ENCODE measurements at regions not wholly inside any gene's neighbourhood (a gene's known extent, or its start where the extent isn't known, plus 50 kb on each side); places are given as distances from the start of the nearest gene placed in this dataset.

- BruUV-seq (replicated peaks) = no TSS peak
- CTCF ChIA-PET = interaction anchor here (1.5 kb wide), 1 partner anchor 12 kb away, joined by 4 read pairs; no protein-coding TSS in a partner anchor
- dilution Hi-C loops (cut with MboI; ENCODE audit: extremely low pct_ligation_motif_present, low sequenced_read_pairs) (no loop called here), intact Hi-C loops (cut with micrococcal nuclease) (no loop called here)
- no peak overlapping the region for H2AFZ ChIP-seq (ENCODE audit: low read depth, low read length)
- H3K9ac ChIP-seq (replicated peaks; ENCODE audit: extremely low read depth, insufficient read depth, low read length) = no peak overlapping the region
- POLR2A ChIA-PET = interaction anchor here (0.5 kb wide), 1 partner anchor 48 kb away, joined by 3 read pairs; no protein-coding TSS in a partner anchor
- no peaks in the 10 kb centered on the region for H3K79me2 ChIP-seq (ENCODE audit: control insufficient read depth, insufficient read depth, low read length)
- H3K36me3 ChIP-seq (ENCODE audit: control insufficient read depth in 2 of 2, extremely low read depth in 1 of 2, insufficient read depth in 2 of 2, low read length in 2 of 2) = no peaks in the 10 kb centered on the region
- H3K9me3 ChIP-seq (replicated peaks; ENCODE audit: control insufficient read depth, insufficient read depth, low read length) = no peaks in the 10 kb centered on the region
- no peaks in the 10 kb centered on the region for H3K27me3 ChIP-seq (ENCODE audit: control insufficient read depth in 2 of 2, insufficient read depth in 2 of 2, low read length in 2 of 2)
- FAIRE-seq (no peak), DNase-seq (ENCODE audit: low read depth, low spot score) (no peak)
- H3K4me2 ChIP-seq (ENCODE audit: insufficient read depth, low read length) = no peak overlapping the region
- H3K27ac ChIP-seq (ENCODE audit: insufficient read depth, low read depth, low read length) = no peak overlapping the region
- no peak overlapping the region for H3K4me3 ChIP-seq (replicated peaks in 1 of 3; ENCODE audit: insufficient read depth in 1 of 3, low read depth in 1 of 3, low read length in 3 of 3)
- no peaks in the 10 kb centered on the region for H4K20me1 ChIP-seq (replicated peaks; ENCODE audit: control insufficient read depth, extremely low read depth, insufficient read depth, low read length)
- TF ChIP-seq POLR2AphosphoS5 (IDR thresholded peaks at IDR 0.05; ENCODE audit: insufficient read depth, low read depth, low read length) = no peak
- no peak for TF ChIP-seq JUN (IDR thresholded peaks at IDR 0.05; ENCODE audit: borderline replicate concordance, insufficient read depth, insufficient read length, low read depth)
- TF ChIP-seq POLR2A (IDR thresholded peaks at IDR 0.05; ENCODE audit: low read depth, low read length) = no peak
- TF ChIP-seq CTCF (IDR thresholded peaks at IDR 0.05; ENCODE audit: extremely low read depth in 1 of 2, insufficient read depth in 1 of 2, low read depth in 1 of 2, low read length in 2 of 2) = no peak
- no peak for TF ChIP-seq EZH2 (IDR thresholded peaks at IDR 0.05; ENCODE audit: borderline replicate concordance, low read depth, low read length, severe bottlenecking)
- TF ChIP-seq GATA2 (IDR thresholded peaks at IDR 0.05; ENCODE audit: insufficient read depth, insufficient read length, low read depth, low read length) = no peak
- no peak for TF ChIP-seq MAX (IDR thresholded peaks at IDR 0.05; ENCODE audit: insufficient read depth, insufficient read length)
- TF ChIP-seq MYC (IDR thresholded peaks at IDR 0.05; ENCODE audit: low read depth, low read length) = no peak
- TF ChIP-seq FOS (IDR thresholded peaks at IDR 0.05; ENCODE audit: borderline replicate concordance, insufficient read depth, low read length) = no peak
- no peaks in the 10 kb centered on the region for H3K9me1 ChIP-seq (replicated peaks; ENCODE audit: control insufficient read depth, extremely low read depth, insufficient read depth, low read length)
- no peaks in the 10 kb centered on the region for H3K4me1 ChIP-seq (ENCODE audit: control insufficient read depth, extremely low read depth, insufficient read depth, low read length)
Measured at GRCh38 chr5:88937406-88937805, 54.4 kb upstream of the MEF2C start.

Measured in endothelial cell of umbilical vein (primary cell).